Stomach (tissue), 4 donors: ENCODE measurements at regions not wholly inside any gene's neighbourhood (a gene's known extent, or its start where the extent isn't known, plus 50 kb on each side); places are given as distances from the start of the nearest gene placed in this dataset.

Experiments used
- CTCF ChIP-seq, 7 experiments: fragments of 450-650 bp in 4 of 7; fragments of 200-600 bp in 3 of 7; sonication (generic) in 3 of 7; IDR thresholded peaks; one replicate each; pipeline ENCODE4 v1.5.1; 2016 to 2019; ENCODE audit warnings: antibody characterized with exemption in 7 of 7, control low read depth in 2 of 7, mild to moderate bottlenecking in 1 of 7
- EP300 ChIP-seq: sonication (generic); formaldehyde crosslinking; IDR thresholded peaks from one replicate; pipeline ENCODE4 v1.6.1; 2017; ENCODE audit warnings: antibody characterized with exemption
- POLR2AphosphoS5 ChIP-seq, 3 donors: sonication (generic); formaldehyde crosslinking; IDR thresholded peaks; one replicate each; pipeline ENCODE4 v1.6.1; 2016; ENCODE audit warnings: antibody characterized with exemption in 3 of 3

- TF ChIP-seq POLR2AphosphoS5 (IDR thresholded peaks at IDR 0.05) (no peak), CTCF (IDR thresholded peaks at IDR 0.05) (no peak), EP300 (no peak)
These were observed 110.7 kb upstream of the CARD11 start for GRCh38 chr7:3154317-3154716.
